HG02623 (cell line): ENCODE measurements at regions not wholly inside any gene's neighbourhood (a gene's known extent, or its start where the extent isn't known, plus 50 kb on each side); places are given as distances from the start of the nearest gene placed in this dataset.
"Not testable (repeated sequence)": the region's sequence is repeated elsewhere in the genome, so short reads cannot be mapped to it uniquely, and the experiment has no call there.

Experiments
- ATAC-seq: cut with Tn5 transposase; IDR thresholded peaks from one replicate; pipeline ENCODE4 v1.9.1; 2021; ENCODE audit warnings: moderate library complexity; ENCODE audit not compliant: unreplicated experiment

GRCh38 chr2:83221258-83221657 is 1237.8 kb downstream of the SUCLG1 start:
- ATAC-seq: no peak

GRCh38 chr2:83217854-83218253 is 1241.2 kb downstream of the SUCLG1 start:
- no peak for ATAC-seq

GRCh38 chr2:83196225-83196624 is 1262.9 kb downstream of the SUCLG1 start:
- no peak for ATAC-seq

- no peak for ATAC-seq
Measured at GRCh38 chr2:83191316-83191715, 1267.8 kb downstream of the SUCLG1 start.

- ATAC-seq: no peak
Measured at GRCh38 chr2:83186105-83186760, 1272.8 kb downstream of the SUCLG1 start.

GRCh38 chr2:83180862-83181530 is 1278.1 kb downstream of the SUCLG1 start:
- not testable (repeated sequence) for ATAC-seq

- no peak for ATAC-seq
Measured at GRCh38 chr2:83176539-83176938, 1282.5 kb downstream of the SUCLG1 start.

- no peak for ATAC-seq
Measured at GRCh38 chr2:83172841-83173240, 1286.2 kb downstream of the SUCLG1 start.

- ATAC-seq: no peak
Measured at GRCh38 chr2:83168377-83168776, 1290.7 kb downstream of the SUCLG1 start.

- ATAC-seq: no peak
Measured at GRCh38 chr2:83162421-83162820, 1296.7 kb downstream of the SUCLG1 start.

- ATAC-seq: no peak
Measured at GRCh38 chr2:83160571-83160970, 1298.5 kb downstream of the SUCLG1 start.

- ATAC-seq: no peak
Measured at GRCh38 chr2:83155826-83156225, 1303.3 kb downstream of the SUCLG1 start.

- no peak for ATAC-seq
Measured at GRCh38 chr2:83143946-83144345, 1315.1 kb downstream of the SUCLG1 start.

GRCh38 chr2:83142934-83143333 is 1316.1 kb downstream of the SUCLG1 start:
- no peak for ATAC-seq

GRCh38 chr2:83115606-83116005 is 1343.5 kb downstream of the SUCLG1 start:
- no peak for ATAC-seq

- ATAC-seq: no peak
Measured at GRCh38 chr2:83115155-83115554, 1343.9 kb downstream of the SUCLG1 start.

- no peak for ATAC-seq
Measured at GRCh38 chr2:83113953-83114352, 1345.1 kb downstream of the SUCLG1 start.

GRCh38 chr2:83112858-83113257 is 1346.2 kb downstream of the SUCLG1 start:
- ATAC-seq: no peak

- ATAC-seq: no peak
Measured at GRCh38 chr2:83109284-83109683, 1349.8 kb downstream of the SUCLG1 start.

- no peak for ATAC-seq
Measured at GRCh38 chr2:83106853-83107252, 1352.2 kb downstream of the SUCLG1 start.

- no peak for ATAC-seq
Measured at GRCh38 chr2:83104202-83104601, 1354.9 kb downstream of the SUCLG1 start.

GRCh38 chr2:83103613-83104012 is 1355.5 kb downstream of the SUCLG1 start:
- no peak for ATAC-seq

- not testable (repeated sequence) for ATAC-seq
Measured at GRCh38 chr2:83089051-83089450, 1370.0 kb downstream of the SUCLG1 start.
